ENCODE measurements at regions not wholly inside any gene's neighbourhood (a gene's known extent, or its start where the extent isn't known, plus 50 kb on each side); places are given as distances from the start of the nearest gene placed in this dataset.
"Not testable (repeated sequence)": the region's sequence is repeated elsewhere in the genome, so short reads cannot be mapped to it uniquely, and the experiment has no call there.

DNA sequence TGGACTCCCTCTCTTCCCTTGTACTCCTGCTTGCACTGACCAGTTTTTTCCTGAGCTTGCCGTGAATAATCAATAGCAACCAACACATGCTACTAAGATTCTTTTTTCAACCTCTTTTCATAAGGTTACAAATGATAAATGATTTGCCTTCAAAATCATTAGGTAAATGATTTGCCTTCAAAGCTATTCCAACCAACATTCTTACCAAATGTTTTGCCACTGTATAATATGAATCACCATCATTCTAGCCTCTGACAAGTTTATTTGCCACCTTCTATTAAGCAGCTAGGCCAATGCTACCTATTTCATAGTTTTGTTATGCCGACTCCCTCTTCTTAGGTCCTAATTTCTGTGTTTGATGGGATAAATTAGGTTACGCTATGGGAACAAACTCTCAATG, 385.1 kb downstream of the DTWD2 start:
- no peak for DNase-seq

DNA sequence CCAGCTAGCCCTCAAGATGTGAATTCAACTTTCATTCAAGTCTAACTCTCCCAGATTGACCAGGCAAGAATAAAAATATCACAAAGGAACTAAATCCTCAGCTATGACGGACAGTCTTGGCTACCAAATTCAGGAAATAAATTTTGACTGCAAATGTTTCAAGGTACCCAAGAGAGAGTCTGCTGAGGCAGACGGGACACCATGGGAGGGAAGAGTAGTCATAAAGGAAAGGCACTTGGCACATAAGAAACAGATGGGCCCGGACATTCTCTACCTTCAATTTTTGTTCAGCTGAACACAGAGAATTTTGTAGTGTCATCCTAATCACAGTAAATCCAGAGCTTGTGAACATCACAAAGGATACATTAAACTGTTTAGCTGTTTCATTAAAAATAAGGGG, 390.0 kb downstream of the DTWD2 start:
- no peak for DNase-seq

DNA sequence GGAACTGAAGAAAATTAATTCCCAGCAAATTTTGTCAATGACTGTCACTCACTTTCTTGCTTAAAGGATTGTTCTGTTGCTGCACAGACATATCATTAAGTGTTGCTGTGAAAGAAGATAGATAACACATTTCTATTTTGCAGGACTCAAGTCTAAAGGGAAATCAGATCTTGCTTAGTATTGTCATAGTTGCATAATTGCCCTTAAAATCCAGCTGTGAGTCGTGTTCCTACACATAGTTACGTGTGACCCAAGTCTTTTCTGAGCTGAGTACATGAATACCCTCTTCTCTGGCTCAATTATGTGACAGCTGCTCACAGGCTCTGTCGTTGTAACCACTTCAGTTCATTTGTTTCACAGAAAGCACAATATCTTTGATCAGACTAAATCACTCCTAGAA, 390.8 kb downstream of the DTWD2 start:
- no peak for DNase-seq

DNA sequence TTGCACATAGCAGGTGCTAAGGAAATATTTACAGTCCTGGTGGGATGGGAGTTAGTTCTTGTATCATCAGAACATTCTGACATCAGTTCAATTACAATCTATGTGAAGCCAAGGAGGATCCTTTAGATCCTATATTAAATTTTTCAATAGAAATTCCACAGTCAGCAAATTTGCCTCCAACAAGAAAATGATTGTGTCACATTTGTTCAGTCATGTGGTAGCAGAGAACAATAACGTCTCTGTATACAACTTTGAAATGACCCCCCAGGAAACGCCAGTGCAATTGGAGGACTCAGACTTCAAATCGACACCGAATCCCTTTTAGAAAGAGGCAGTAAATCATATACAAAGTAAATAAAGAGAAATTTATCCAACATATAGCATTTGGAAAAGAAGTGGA, 392.1 kb downstream of the DTWD2 start:
- DNase-seq, result no peak

DNA sequence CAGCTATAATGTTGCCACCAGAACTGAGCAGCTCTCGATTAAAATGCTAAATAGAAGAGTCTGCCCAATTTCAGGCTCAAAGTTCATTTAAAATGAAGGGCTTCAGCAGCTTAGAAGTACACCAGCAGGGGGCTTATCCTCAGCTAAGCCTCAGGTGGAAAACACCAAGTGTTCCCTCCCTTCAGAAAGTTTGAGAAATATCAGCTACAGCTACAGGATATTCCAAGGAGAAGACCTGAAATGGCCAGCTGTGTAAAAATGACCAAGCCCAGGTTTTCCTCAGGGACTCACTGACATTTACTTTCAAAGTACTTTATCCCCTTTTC, 395.4 kb downstream of the DTWD2 start:
- no peak for DNase-seq

DNA sequence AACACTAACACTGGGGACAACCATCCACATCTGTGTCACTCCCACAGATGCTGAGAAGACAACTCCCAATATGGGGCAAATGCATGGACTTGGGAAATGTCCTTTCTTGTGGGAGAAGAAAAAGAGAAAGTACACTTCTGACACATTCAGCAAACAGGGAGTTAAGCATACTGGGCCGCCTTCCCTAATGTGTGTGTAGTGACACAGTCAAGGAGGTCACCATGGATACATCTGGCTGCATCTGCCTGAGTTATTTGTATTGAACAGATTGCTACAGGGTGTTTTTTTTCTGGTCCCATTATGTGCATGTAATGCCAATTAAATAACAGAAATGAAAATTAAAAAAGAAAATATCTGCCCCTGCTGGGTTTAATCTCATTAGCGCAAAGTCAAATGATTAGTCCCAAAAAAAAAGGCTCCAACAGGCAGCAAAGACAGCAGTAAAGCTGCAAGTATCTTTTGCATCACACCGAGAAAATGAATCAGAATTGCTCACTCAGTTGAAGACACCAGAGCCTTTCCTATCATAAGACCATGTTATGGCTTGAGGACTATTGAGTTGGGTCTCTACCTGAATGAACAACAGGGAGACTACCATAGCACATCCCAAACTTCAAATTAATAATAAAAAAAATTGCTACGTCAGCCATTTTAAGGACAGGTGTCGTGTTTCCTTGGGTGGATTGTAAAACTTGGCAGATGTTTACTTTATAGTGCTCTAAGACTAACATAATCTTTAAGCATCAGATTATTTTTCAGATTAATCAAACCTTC, 395.9 kb downstream of the DTWD2 start:
- no peak for DNase-seq

DNA sequence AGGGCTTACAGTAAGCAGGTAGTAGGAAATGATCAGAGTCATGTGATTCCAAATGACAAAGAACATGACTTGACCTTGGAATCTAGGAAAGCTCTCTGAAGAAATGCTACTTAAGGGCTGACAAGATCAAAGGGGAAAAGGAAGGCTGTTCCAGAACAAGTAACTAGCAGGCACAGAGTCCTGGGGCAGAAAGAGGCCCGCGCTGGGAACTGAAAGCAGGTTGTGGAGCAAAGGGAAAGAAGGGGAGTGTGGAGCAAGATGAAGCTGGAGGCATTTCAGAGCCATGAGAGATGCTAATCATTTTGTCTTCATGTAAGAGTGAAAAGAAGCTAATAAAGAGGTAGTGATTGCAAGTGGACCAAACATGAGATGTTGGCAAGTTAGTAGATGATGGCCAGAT, 397.5 kb downstream of the DTWD2 start:
- no peak for DNase-seq

DNA sequence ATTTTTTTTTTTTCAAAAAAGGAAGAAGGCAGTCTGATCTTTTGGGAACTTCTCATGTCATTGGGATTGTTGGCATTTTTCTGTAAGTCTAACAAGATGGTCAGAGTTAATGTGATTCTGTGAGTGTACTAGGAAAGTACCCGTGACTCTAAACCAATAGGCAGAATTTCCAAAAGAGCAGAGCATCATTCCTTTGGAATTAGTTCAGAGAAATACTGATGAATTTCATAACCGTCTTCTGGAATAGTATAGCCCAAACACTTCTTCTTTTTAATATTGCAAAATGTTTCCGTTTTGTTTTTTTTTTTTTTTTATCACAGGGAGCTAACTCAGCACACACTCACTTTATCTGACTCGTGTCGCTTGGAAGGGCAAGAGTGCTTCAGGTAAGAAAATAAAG, 407.4 kb downstream of the DTWD2 start:
- DNase-seq, result no peak

DNA sequence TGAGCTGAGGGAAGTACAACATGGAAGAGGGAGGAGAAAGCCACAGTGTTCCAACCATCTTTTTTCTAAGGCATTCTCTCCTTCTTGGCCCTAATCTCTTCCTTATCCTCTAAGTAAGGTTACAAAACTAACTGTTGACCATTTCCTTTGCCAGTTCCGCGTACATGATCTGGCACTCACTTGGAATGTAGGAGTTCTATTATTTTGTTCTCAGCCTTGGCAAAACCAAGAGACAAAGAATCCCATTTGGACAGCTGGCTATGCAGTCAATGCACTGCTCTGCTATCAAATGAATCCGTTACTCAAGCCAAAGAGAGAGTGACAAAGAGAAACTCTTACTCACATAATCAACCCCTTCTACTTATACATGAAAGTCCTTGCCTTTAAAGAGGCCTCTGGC, 410.3 kb downstream of the DTWD2 start:
- no peak for DNase-seq

DNA sequence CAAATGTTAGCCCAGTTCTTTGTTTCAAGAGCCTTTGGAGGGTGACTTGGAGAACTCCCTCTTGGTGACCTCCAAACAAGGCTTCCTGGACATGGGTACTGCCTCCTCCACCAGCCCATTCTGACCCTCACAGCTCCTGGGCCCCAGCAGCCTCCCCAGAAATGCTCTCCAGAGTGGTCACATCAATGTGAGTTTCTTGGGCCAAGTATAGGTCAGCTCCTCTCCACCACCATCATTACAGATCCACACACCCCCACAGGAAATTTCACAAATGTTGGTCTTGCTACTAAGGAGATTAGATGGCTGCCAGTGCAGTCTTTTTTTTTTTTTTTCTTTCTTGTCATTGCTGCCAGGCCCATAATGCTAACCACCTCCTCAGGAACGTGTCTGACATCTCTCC, 410.7 kb downstream of the DTWD2 start:
- no peak for DNase-seq

DNA sequence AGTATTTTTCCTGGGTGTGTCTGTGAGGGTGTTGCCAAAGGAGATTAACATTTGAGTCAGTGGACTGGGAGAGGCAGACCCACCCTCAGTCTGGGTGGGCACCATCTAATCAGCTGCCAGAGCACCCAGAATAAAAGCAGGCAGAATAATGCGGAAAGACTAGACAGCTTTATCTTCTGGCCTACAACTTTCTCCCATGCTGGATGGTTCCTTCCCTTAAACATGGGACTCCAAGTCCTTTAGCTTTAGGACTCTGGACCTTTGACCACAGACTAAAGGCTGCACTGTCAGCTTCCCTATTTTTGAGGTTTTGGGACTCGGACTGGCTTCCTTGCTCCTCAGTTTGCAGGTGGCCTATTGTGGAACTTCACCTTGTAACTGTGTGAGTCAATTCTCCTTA, 418.1 kb downstream of the DTWD2 start:
- DNase-seq, result not testable (repeated sequence)

DNA sequence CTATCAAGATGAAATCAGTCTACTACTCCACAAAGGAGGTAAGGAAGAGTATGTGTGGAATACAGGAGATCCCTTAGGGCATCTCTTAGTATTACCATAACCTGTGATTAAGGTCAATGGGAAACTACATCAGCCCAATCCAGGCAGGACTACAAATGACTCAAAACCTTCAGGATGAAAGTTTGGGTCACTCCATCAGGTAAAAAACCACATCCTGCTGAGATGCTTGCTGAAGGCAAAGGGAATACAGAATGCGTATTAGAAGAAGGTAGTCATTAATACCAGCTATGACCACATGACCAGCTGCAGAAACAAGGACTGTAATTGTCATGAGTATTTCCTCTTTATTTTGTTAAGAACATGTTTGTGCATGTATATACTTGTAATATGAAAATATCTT, 418.8 kb downstream of the DTWD2 start:
- not testable (repeated sequence) for DNase-seq

DNA sequence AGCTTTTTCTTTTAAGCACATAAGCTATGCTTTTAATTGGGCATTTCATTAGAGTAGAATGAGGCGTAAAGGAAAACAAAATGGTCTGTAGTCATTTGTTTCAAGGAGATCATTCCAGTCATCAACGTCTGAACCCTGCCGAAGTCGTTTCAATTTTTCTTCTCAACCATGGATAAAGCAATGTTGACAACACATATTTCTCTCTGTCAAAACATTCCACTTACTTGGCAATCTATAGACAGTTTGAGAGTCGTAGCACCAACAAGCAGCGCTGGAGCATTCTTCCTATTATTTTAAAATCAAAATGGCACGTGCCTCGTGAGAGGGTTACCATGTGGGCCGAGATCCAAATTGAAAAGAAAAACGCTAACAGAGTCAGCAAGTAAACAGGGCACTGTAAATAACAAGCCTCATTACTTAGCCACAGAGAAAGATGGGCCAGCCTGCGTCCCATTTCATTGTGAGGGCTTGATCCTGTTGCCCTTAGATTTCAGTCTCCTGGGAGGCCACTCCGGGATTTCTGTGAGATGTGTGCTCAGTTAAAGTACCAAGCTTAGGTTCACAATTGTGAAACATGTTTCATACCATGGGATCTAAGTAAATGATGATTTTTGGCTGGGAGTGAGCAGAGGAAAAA, 422.9 kb downstream of the DTWD2 start:
- DNase-seq, result no peak

DNA sequence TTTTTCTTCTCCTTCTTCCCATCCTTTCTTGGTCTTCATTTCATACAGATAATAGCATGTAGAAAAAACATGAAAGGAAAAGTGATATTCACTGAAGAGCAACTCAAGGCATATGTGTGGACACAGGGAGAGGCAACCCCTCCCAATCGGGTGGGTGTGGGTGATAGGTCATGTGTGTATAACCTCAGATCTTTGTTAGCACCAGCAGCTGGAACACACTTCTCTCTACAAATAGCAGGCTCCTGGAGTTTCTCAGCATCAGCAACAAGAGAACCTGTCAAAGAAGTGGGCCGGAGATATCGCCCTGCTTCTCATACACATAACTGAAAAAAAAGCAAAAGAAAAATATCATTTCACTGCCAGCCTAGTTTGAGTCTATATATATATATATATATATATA, 426.4 kb downstream of the DTWD2 start:
- DNase-seq, result no peak

DNA sequence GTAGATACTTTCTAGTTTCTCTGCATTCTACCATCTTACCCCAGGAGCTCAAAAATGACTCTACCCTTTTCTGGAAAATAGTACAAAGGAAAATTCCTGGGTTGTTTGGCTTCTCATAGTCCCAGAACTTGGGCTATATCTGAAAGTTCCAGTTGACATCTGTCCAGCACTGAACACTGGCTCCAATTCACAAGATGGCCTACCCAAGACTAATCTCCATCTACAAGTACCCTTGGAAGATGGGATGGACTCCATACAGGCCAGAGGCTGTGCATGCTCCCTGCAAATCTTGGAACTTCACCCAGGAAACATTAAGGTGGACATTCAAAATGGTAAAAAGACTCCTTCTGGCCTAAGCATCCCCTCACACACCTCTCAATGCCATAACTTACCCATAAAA, 427.1 kb downstream of the DTWD2 start:
- no peak for DNase-seq

DNA sequence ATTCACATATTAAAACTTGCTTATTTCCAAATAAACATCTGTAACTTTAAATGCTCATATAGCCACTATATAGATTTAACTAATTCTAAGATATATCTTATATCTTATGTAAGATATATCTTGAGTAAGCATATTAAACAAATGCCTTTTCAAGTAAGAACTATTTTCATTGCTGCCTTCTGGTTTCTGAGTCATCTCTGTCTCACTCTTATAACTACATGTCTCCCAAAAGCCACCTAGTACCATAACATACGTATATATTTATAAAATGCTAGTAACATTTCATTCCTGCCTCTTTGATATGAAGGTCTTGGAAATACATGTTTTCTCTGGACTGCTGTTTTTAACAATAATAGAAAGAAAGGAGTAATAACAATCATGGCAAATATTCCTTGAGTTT, 429.5 kb downstream of the DTWD2 start:
- no peak for DNase-seq

DNA sequence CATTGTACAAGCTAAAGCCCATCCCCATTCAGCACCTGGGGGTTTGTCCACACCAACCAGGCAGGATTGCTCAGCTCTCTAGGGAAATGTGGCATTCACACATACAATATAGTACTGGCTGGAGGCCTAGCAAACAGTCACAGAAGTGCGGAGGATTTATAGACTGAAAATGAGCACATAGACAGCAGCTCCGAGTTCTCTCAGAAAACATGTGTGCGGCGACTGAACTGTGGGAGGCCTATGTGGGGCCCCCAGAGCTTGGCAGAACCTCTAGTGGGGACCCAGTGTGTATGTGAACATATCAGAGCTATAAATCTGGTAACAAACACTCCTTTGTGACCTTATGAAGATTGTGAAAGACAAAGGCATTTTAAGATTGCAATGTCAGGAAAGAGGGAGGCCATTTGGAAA, 431.1 kb downstream of the DTWD2 start:
- no peak for DNase-seq

DNA sequence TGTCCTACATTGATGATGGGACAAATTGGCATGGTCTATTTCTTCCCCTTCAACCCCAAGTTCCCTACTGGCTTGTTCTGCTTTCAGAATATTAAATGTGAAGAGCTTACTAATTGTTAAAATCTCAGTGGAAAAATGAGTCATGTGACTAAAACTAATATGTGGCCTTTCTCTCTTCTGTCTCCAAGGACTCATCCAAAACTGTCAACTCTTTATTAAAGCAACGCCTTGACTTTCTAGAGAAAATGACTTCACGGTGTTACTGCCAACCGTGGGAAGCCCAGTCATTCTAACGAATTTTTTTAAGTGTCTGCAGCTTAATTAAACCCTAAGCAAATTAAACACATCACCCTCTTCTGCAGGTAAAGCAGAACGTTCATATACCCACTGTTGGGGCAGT, 431.6 kb downstream of the DTWD2 start:
- no peak for DNase-seq

DNA sequence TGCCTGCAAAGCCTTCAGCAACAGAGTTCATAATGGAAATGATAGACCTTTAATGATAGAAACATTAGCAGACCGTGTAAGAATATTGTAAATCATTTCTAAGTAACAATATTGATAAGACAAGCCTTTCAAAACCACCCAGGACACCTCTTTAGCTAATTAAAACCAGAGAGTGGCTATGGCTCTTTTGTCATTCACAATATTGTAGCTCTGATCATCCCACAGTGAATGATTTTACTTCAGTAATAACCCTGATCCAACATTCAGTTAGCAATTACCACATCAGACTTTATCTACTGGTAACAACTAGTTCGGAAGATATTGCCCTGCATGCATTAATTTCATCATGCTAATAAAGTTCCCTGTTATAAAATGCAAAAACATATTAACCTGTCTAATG, 432.6 kb downstream of the DTWD2 start:
- DNase-seq, result no peak

DNA sequence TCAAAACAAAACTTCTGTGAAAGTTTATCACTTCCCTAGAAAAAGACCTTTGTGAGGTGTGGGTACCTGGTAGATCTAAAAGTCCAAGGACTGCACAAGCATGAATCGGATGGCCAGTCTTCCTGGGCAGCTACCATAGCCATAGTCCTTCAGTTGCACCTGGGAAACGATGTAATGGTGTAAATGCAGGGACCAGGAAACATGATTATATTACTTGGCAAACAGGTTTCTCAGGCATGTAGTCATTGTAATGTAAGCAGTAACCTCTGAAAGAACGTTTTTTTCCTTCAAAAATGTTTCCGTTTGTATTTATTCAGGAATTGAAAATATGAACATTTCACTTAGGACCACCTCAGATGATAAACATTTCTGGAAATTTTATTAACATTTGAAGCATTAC, 433.4 kb downstream of the DTWD2 start:
- DNase-seq, result no peak

DNA sequence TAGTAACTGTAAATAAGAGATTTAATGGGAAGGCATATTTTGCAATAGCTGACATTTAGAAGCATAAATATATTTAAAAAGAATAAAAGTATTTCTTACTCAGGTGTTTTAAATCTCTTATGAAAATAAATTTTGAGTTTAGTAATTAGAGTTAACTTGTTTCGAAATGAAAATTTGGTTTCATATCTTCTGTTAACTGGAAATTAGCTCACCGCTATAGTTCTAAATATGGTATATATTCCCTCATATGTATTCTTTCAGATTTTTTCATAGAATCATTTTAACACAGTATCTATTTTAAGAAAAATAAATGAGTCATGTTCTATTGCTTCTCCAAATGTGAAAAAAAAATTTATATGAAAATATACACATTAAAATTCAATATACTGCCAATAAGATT, 434.1 kb downstream of the DTWD2 start:
- no peak for DNase-seq

DNA sequence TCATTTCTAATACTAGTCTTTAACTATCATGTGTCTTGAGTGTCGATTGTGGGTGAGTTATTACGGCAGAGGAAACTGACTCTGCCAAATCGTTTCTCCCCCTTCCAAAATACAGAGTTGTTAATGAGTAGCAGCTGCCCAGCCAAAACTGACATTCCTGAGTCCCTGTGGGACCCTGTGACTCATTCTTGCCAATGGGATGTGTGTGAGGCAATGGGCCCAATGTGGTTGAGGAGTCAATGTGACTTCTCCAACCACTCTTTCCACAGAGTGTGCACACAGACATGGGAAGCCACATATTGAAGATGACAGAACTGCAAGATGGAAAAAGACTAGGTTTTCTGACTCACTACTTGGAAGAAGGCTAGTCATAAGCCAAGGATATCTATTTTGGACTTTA, 434.7 kb downstream of the DTWD2 start:
- no peak for DNase-seq

DNA sequence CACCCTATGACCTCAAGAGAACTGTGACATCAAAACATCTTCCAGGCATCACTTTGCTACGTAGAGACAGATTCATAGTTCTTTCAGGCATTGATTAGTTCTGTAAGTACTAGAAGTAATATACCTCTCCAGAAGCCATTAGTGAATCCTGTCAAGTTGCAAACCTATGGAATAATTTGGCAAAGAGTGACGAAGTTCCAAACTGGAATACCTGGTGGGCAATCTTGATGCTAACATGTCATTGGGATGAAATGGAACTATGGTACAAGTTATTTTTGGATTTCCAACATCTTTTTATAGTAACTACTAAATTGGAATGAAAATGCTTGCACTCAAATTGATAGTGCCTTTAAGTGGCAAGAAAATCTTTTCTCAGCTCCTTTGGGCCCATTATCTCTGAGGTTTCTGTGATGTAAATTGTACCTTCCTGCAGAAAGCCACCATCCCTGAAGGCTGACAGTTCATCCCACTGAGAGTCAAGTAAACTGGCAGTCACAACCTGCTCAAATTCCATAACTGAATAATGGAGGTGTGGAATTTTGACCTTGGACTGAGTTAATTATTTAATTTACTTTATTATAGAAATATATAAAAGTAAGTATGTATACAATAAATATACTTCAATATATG, 435.5 kb downstream of the DTWD2 start:
- no peak for DNase-seq

DNA sequence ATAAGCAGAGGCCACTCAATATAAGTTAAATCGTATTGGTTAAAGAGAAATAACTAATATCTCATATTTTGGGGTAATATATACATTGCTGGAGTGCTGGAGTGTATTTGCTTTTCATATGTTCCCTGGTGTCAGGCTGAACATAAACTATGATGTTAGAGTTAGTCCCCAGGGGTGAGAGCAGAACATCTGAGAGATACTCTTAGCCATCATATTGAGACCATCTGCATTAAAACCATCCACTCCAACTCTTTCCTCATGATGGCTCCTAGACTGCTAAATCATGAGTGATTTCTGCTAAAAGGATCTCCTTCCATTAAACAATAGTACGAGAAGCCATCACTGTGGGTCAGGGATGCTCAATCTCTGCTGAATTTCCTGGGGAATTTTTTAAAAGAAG, 436.2 kb downstream of the DTWD2 start:
- no peak for DNase-seq

DNA sequence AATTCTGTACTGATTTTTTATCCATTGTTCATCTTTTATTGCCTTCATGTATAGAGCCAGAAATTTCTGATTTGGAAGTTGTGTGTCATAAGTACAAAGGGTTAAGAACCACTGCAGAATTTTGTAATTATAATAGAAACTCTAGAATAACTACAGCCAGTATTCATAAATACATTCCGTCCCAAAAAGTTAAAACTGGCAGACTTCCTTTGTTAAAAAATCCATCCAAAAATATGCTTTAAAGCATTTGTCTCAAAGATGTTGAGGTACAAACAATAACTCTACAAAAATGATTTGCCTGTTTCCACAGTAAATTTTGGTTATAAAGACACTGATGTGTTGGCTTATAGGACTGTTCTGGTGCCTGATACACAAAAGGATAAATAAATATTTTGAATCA, 436.6 kb downstream of the DTWD2 start:
- no peak for DNase-seq

Data from CD4-positive, alpha-beta T cell treated with Interferon alpha-2 for 1 hour (primary cell).